AG09309 (cell line): ENCODE measurements at regions not wholly inside any gene's neighbourhood (a gene's known extent, or its start where the extent isn't known, plus 50 kb on each side); places are given as distances from the start of the nearest gene placed in this dataset.

Experiments used
- DNase-seq: peaks from one replicate; pipeline ENCODE4 v3.0.0-alpha.2; 2010; ENCODE audit warnings: low read depth
- H3K4me3 ChIP-seq: 2 replicates; pipeline ENCODE4 v1.5.1; 2011; ENCODE audit warnings: mild to moderate bottlenecking, low read depth, low read length, moderate library complexity; ENCODE audit not compliant: control insufficient read depth
- TF ChIP-seq, protein P1 (sequence below): IDR thresholded peaks from 2 replicates; pipeline ENCODE4 v1.5.1; 2011; ENCODE audit warnings: mild to moderate bottlenecking, low read depth, low read length, inconsistent platforms; ENCODE audit not compliant: insufficient read depth, control insufficient read depth; ENCODE audit errors: missing control alignments

- DNase-seq: no peak
- TF ChIP-seq, protein P1, sequence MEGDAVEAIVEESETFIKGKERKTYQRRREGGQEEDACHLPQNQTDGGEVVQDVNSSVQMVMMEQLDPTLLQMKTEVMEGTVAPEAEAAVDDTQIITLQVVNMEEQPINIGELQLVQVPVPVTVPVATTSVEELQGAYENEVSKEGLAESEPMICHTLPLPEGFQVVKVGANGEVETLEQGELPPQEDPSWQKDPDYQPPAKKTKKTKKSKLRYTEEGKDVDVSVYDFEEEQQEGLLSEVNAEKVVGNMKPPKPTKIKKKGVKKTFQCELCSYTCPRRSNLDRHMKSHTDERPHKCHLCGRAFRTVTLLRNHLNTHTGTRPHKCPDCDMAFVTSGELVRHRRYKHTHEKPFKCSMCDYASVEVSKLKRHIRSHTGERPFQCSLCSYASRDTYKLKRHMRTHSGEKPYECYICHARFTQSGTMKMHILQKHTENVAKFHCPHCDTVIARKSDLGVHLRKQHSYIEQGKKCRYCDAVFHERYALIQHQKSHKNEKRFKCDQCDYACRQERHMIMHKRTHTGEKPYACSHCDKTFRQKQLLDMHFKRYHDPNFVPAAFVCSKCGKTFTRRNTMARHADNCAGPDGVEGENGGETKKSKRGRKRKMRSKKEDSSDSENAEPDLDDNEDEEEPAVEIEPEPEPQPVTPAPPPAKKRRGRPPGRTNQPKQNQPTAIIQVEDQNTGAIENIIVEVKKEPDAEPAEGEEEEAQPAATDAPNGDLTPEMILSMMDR: no peak
- H3K4me3 ChIP-seq: no peak overlapping the region
These were observed 347.9 kb downstream of the FGF9 start for GRCh38 chr13:22018836-22019210.

DNA sequence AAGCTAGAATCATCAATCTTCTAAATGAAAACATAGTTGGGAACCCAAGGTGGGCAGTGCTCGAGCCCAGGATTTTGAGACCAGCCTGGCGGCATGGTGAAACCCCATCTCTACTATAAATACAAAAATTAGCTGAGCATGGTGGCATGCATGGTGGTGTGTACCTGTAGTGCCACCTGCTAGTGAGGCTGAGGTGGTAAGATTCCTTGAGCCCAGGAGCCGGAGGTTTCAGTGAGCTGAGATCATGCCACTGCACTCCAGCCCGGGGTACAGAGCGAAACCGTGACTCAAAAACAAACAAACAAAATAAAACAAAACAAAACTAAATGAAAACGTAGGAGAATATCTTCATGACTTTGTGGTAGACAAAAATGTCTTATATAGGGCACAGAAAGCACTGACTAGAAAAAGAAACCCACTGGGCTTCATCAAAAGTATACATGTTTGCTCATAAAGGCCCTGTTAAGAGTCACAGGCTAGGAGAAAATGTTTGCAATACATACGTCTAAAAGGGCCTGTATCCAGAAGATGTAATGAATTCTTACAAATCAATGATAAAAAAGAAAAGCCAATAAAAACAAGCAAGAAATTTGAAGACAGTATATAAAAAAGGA is 353.6 kb downstream of the FGF9 start:
- no peak for DNase-seq
- no peak overlapping the region for H3K4me3 ChIP-seq
- TF ChIP-seq, protein P1: no peak

GRCh38 chr13:22027566-22027965 is 356.7 kb downstream of the FGF9 start:
- TF ChIP-seq, protein P1: no peak
- H3K4me3 ChIP-seq: no peak overlapping the region
- no peak for DNase-seq

GRCh38 chr13:22028831-22029230 is 358.0 kb downstream of the FGF9 start:
- TF ChIP-seq, protein P1: no peak
- DNase-seq: no peak

DNA sequence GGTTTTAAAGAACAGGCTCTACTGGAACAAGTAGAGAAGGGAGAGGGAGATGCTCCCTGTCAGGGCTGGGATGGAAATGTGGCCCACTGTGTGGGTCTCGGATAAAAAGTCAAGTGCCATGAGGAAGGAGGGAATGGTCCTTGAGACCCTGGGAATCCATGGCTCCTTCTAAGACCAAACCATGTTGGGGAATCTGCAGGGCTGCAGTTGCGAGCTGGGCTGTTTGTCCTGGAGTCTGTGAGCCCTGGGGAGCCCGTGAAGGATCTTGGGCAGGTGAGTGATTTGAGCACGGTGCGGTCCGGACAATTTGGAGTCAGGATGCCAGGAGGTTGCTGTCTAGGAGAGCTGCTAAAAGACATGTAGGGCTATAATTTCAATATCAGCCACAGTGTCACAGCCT is 359.4 kb downstream of the FGF9 start:
- TF ChIP-seq, protein P1: no peak
- DNase-seq: no peak
- H3K4me3 ChIP-seq: no peak overlapping the region

More at GRCh38 chr13:22028831-22029230, 358.0 kb downstream of the FGF9 start:
- no peak overlapping the region for H3K4me3 ChIP-seq

DNA sequence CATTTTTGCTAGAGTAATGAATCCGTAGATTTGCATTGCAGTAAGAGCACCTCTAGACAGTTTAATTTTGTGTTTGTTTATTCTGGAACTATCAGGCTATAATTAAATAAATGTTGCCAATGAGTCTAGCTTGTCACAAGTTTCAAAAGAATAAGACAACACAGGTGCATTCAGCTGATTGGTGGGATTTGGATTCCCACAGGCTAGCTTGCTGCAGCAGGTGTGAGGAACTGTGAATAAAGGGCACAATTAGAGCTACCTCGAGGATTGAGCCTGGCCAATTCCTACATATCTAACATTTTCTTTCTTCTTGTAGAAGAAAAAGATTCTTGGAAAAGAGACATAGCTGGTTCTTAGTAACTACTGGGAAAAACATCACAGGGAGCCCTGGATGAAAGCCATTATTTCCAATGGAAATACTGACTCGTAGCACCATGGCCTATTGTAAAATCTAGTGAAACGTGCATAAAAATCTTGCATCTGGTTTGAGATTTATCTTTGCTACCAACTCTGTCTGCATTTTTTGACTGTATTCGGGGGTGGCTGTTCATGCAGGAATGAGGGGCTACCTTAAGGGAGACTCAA is 360.9 kb downstream of the FGF9 start:
- no peak for DNase-seq
- no peak overlapping the region for H3K4me3 ChIP-seq
- TF ChIP-seq, protein P1: no peak
